Ishikawa (cell line): ENCODE measurements at regions not wholly inside any gene's neighbourhood (a gene's known extent, or its start where the extent isn't known, plus 50 kb on each side); places are given as distances from the start of the nearest gene placed in this dataset.

ENCODE experiments used
- CEBPB ChIP-seq: IDR thresholded peaks from 2 replicates; pipeline ENCODE4 v1.6.1; 2012
- CREB1 ChIP-seq: IDR thresholded peaks from 2 replicates; pipeline ENCODE4 v1.6.1; 2012; ENCODE audit warnings: low read depth
- EGR1 ChIP-seq: IDR thresholded peaks from 2 replicates; pipeline ENCODE4 v1.6.1; 2012
- EP300 ChIP-seq: IDR thresholded peaks from 2 replicates; pipeline ENCODE4 v1.6.1; 2012; ENCODE audit warnings: borderline replicate concordance
- FOXM1 ChIP-seq: IDR thresholded peaks from 2 replicates; pipeline ENCODE4 v1.6.1; 2012; ENCODE audit warnings: low read depth, borderline replicate concordance
- NFIC ChIP-seq: IDR thresholded peaks from 2 replicates; pipeline ENCODE4 v1.6.1; 2012
- RAD21 ChIP-seq: IDR thresholded peaks from 2 replicates; pipeline ENCODE4 v1.6.1; 2012; ENCODE audit warnings: low read depth
- TAF1 ChIP-seq: IDR thresholded peaks from 2 replicates; pipeline ENCODE4 v1.6.1; 2012; ENCODE audit warnings: low read depth, mild to moderate bottlenecking
- TCF12 ChIP-seq: IDR thresholded peaks from 2 replicates; pipeline ENCODE4 v1.6.1; 2012; ENCODE audit warnings: low read depth
- TEAD4 ChIP-seq: IDR thresholded peaks from 2 replicates; pipeline ENCODE4 v1.6.1; 2012
- YY1 ChIP-seq: IDR thresholded peaks from 2 replicates; pipeline ENCODE4 v1.6.1; 2012; ENCODE audit warnings: low read depth
- ZBTB7A ChIP-seq: IDR thresholded peaks from 2 replicates; pipeline ENCODE4 v1.6.1; 2012; ENCODE audit warnings: low read depth
- TF ChIP-seq, protein P1 (sequence below): IDR thresholded peaks from 2 replicates; pipeline ENCODE4 v1.6.1; 2012
- TF ChIP-seq, protein P2 (sequence below): IDR thresholded peaks from 2 replicates; pipeline ENCODE4 v1.6.1; 2012; ENCODE audit warnings: low read depth, mild to moderate bottlenecking
- TF ChIP-seq, protein P3 (sequence below): IDR thresholded peaks from 2 replicates; pipeline ENCODE4 v1.6.1; 2012

DNA sequence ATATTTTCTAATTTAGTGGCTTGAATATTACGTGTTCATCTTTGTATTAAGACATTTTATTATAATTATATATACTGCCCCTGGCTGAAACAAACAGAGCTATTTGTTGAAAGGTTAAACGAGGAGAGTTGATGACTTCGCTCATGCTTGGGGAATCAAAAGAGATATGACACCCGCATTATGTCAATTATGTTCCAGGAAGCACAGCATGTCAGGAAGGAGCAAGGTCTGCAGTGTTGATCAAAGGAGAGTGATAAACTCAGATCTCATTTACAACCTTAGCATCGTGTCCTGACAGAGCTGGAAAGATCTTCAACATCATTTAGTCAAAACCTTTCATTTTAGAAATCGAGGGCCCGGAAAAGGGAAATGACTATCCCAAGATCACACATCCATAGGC is 510.1 kb downstream of the TDRD15 start:
- TF ChIP-seq TCF12 (no peak), NFIC (no peak), FOXM1 (no peak), CEBPB (no peak)
- TF ChIP-seq, protein P1, sequence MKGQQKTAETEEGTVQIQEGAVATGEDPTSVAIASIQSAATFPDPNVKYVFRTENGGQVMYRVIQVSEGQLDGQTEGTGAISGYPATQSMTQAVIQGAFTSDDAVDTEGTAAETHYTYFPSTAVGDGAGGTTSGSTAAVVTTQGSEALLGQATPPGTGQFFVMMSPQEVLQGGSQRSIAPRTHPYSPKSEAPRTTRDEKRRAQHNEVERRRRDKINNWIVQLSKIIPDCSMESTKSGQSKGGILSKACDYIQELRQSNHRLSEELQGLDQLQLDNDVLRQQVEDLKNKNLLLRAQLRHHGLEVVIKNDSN = no peak
- TF ChIP-seq, protein P2, sequence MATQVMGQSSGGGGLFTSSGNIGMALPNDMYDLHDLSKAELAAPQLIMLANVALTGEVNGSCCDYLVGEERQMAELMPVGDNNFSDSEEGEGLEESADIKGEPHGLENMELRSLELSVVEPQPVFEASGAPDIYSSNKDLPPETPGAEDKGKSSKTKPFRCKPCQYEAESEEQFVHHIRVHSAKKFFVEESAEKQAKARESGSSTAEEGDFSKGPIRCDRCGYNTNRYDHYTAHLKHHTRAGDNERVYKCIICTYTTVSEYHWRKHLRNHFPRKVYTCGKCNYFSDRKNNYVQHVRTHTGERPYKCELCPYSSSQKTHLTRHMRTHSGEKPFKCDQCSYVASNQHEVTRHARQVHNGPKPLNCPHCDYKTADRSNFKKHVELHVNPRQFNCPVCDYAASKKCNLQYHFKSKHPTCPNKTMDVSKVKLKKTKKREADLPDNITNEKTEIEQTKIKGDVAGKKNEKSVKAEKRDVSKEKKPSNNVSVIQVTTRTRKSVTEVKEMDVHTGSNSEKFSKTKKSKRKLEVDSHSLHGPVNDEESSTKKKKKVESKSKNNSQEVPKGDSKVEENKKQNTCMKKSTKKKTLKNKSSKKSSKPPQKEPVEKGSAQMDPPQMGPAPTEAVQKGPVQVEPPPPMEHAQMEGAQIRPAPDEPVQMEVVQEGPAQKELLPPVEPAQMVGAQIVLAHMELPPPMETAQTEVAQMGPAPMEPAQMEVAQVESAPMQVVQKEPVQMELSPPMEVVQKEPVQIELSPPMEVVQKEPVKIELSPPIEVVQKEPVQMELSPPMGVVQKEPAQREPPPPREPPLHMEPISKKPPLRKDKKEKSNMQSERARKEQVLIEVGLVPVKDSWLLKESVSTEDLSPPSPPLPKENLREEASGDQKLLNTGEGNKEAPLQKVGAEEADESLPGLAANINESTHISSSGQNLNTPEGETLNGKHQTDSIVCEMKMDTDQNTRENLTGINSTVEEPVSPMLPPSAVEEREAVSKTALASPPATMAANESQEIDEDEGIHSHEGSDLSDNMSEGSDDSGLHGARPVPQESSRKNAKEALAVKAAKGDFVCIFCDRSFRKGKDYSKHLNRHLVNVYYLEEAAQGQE = no peak

DNA sequence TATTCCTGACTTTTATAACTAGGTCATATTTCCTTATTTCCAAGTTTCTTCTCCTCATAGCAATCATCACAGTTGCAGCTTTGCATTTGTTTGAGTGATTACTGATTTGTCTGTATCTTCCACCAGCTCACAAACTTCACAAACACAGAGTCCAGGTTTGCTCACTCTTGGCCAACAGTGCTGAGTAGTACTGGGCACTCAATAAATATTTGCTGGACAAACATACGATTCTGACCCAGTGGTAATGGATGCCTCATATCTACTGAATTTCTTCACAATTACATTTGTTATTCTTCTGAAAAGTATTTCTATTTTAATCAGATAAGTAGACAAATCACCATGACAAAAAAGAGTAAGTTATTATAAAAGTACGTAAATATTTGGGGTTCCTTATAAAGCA is 516.3 kb downstream of the TDRD15 start:
- TF ChIP-seq CREB1 (no peak), TCF12 (no peak), FOXM1 (no peak), RAD21 (no peak), EGR1 (no peak), TEAD4 (no peak), TAF1 (no peak), CEBPB (no peak), YY1 (no peak), EP300 (no peak), ZBTB7A (no peak), NFIC (no peak)
- TF ChIP-seq, protein P1 = no peak
- TF ChIP-seq, protein P3, sequence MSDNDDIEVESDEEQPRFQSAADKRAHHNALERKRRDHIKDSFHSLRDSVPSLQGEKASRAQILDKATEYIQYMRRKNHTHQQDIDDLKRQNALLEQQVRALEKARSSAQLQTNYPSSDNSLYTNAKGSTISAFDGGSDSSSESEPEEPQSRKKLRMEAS = no peak
- TF ChIP-seq, protein P2 = no peak

DNA sequence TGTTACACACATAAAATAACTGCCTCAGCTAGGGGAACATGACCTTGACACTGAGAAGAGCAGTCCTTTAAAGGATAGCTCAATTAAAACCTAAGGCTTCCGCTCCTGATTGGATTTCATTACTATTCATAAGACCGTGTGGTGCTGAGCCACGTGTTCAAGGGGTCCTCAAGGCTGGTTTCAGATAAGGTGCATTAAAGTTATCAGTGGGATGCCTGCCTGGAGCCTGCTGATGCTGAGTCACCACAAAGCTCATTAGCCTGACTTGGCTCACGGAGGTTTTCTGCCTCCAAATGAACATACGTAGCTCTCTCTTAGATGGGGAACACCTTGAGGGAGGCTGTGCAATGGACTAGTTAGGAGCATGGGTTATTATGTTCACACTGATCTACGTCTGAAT is 518.9 kb downstream of the TDRD15 start:
- TF ChIP-seq EP300 (no peak), CREB1 (no peak), FOXM1 (no peak), CEBPB (no peak), NFIC (no peak), RAD21 (no peak), TAF1 (no peak), TEAD4 (no peak), ZBTB7A (no peak), EGR1 (no peak), YY1 (no peak), TCF12 (no peak)
- TF ChIP-seq, protein P1 = no peak
- TF ChIP-seq, protein P3 = no peak
- TF ChIP-seq, protein P2 = no peak

DNA sequence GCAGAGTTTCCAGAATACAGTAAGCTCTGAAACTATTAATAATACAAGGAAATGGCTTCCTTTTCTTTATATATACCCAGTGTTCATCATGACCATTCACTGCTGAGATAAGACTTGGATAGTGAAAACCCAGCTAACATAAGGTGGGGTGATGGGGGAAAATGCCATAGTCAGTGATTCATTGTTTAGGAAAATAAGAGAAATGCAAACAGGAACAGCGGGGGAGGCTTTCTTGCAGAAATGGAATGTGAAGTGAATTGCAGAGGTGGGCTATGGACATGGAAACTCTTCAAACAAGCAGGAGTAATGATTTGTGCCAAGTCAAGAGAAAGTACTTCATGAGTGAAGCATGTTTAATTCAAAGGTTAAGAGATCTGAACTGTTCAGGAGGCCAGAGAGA is 519.4 kb downstream of the TDRD15 start:
- TF ChIP-seq EP300 (no peak), TAF1 (no peak), RAD21 (no peak), ZBTB7A (no peak), TEAD4 (no peak), FOXM1 (no peak), TCF12 (no peak), CREB1 (no peak), NFIC (no peak), YY1 (no peak), CEBPB (no peak), EGR1 (no peak)
- TF ChIP-seq, protein P3 = no peak
- TF ChIP-seq, protein P2 = no peak
- TF ChIP-seq, protein P1 = no peak
